ENCODE measurements at regions not wholly inside any gene's neighbourhood (a gene's known extent, or its start where the extent isn't known, plus 50 kb on each side); places are given as distances from the start of the nearest gene placed in this dataset.

DNA sequence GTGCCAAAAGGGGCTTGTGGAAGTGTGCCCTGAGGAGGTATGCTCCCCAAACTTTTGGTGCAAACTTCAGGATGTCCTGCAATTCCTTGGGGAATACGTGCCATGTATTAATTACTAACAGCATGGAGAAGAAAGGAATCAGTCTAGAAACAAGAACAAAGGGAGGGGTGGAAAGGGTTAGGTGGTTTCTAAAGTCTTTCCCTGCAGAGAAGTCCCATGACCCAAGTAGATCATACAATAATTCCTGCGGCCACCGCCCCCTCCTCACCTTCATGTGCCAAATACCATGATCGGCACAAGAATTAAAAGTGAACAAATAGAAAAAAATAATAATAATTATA lies 258.2 kb downstream of the PLPP3 start:
- DNase-seq (ENCODE audit: low read depth in 3 of 3, low spot score in 2 of 3) = no peak

DNA sequence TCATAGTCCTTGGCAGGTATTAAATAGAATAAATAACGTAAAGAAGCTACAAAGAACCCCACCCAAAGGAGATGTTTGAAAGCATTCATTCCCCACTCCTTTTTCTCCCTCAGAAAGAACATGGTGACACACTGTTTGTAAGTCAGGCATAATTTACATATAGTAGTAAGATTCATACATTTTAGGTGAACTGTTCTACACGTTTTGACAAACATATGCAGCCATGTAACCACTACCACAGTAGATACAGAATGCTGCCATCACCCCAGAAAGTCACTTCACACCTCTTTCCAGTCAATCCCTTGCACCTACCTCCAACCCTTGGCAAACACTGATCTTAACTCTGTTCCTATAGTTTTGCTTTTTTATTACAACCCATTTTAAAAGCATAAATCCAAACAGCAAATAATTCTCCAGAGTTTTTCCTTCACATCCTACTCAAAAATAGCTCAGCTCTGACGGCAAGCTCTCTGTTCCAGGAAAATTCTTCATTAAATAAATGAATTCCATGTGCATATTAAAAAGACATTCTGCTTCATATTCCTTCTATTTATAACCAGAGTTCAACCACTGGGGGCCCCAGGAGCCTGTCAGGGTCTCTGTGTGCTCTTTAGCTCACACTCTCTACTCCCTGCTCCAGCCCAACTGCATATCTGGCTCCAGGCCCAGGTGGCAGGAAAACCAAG lies 258.8 kb downstream of the PLPP3 start:
- no peak for DNase-seq (ENCODE audit: low read depth in 3 of 3, low spot score in 2 of 3)

DNA sequence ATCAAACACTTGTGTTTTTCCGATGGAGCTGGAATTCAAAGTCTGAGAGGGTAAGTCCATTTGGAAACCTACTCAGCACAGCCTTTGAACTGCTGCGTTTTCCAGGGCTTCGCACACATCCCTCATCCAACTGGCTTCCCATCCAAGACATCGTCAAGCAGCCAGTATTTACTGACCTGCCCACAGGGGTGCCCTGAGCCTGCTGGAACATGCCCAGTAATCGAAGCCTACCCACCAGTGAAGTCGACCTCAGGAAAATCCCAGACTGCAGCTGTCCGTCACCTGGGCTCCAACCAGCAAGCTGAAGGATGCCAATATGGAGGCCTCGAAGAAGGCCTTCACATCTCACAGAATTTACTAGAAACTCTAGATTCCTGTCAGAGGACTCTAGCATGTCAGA lies 261.6 kb downstream of the PLPP3 start:
- DNase-seq (ENCODE audit: low read depth in 3 of 3, low spot score in 2 of 3) = no peak

DNA sequence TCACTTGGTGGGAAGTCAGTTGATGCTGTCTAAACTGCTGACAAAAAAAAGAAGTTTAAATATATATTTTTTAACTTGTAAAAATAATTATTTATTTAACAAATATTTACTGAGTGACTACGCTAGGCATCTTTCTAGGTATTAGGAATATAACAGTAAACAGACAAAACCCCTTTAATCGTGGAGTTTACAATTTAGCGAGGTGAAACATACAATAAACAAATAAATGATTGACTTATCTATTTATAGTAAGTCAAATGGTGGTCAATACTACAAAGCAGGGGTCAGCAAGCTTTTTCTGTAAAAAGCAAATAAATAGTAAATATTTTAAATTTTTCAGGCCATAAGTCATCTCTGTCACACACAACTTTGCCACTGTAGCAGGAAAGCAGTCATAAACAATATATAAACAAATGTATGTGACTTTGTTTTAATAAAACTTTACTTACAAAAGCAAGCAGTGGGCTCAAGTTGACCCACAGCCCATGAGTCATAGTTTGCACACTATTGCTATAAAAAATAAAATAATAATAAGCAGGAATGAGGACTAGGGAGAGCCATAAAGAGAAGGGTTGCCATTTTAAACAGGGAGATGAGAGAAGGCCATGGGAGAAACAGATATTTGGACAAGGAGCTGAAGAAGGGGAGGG lies 263.9 kb downstream of the PLPP3 start:
- DNase-seq (ENCODE audit: low read depth in 3 of 3, low spot score in 2 of 3) = no peak

DNA sequence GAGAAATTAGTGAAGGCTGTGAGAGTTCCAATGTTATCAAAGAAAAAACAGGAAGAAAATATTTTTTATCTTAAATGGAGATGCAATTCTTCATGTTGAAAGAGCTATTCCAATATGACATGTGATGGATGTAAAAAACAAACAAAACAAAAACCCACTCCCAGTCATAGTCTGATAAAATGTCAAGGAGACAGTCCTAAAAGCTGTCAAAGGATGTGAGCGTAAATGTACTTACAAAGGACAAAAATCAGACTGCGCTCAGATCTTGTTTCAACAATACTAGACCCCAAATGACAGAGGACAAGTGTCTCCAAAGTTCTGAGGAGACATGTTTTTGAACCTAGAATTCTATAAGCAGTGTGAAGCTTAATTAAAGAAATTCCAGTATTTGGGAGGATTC lies 265.8 kb downstream of the PLPP3 start:
- DNase-seq (ENCODE audit: low read depth in 3 of 3, low spot score in 2 of 3) = no peak

DNA sequence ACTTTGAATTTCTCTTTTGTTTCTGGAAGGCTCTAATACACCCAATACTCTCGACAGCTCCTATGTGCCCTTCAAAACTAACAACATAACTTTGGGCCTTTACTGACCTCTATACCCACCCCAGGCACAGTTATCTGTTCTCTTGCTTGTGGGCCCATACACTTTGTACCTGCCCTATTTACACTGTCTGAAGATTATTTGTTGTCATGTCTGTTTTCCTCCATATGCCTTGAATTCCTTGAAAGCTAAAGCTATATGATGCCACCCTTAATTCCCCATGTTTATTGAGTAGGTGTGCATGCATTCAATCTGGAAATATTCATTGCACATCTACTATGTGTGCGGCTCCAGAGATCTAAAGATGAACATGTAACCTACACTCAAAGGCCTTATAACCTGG lies 267.6 kb downstream of the PLPP3 start:
- DNase-seq (ENCODE audit: low read depth in 3 of 3, low spot score in 2 of 3) = no peak

DNA sequence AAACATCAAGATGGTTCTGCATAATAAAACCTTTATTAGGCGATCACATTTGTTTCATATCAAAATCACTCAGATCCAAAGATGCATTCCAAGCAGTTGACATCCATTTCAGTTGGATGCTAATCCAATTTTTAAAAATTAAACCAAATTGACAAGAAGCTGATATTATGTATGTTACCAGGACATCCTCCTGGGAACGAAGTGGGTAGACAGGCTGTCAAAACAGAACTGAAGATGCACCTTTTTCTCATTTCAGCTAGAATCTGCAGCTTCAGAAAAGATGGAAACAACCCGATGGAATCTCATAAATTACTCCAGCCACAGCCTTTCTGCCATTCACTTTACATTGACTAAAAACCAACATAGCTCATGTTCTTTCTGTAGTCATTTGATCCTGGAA lies 268.4 kb downstream of the PLPP3 start:
- no peak for DNase-seq (ENCODE audit: low read depth in 3 of 3, low spot score in 2 of 3)

DNA sequence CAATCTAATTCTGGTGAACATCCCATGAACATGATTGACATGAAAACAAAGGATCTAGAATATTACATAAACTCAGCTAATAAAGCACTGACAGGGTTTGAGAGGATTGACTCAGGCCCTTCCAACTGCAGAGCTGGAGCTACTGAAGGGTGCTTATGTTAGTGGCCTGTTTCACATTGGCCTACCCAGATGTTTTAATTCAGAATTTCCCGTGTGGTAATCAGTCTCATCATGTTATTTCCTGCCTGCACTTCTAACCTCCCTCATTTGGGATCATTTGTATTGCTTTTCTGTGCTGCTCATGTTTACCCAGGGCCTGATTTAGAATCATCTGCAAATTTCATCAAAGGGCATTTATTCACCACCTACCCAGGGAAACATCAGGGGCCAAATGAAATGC lies 270.3 kb downstream of the PLPP3 start:
- DNase-seq (ENCODE audit: low read depth in 3 of 3, low spot score in 2 of 3) = no peak

DNA sequence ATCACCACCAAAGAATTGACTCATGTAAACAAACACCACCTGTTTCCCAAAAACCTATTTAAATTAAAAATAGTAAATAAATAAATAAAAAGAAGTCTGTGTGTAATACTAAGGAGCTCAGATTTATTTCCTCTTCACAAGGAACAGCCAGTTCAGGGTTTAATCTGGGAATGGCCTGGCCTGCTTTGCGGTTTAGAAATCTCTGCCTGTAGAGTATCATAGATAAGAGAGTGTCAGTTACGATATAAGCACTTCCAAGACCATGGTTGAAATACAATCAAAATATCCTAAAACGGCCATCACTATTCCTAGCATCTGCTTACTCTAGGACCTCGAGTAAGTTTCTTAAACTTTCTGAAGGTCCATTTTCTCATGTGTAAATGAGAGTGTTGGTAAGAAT lies 274.4 kb downstream of the PLPP3 start:
- no peak for DNase-seq (ENCODE audit: low read depth in 3 of 3, low spot score in 2 of 3)

DNA sequence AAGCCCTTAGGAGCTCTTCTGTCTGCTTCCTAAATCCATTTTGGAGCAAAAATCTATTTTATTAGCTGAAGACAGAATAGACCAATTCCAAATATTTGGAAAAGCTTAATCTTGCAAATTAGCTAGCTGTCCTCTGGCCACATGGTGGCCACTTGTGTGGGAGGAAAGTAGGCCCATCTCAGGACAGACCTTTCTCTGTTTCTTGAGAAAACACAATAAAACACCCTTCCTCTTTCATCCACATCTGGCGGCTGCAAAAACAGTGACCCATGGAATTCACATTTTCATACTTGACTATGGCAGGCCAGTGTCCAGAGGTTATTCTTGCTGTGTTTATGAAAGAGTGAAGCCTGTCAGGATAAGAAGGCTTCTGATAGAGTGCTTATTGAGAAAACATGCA lies 275.6 kb downstream of the PLPP3 start:
- DNase-seq (ENCODE audit: low read depth in 3 of 3, low spot score in 2 of 3) = no peak

DNA sequence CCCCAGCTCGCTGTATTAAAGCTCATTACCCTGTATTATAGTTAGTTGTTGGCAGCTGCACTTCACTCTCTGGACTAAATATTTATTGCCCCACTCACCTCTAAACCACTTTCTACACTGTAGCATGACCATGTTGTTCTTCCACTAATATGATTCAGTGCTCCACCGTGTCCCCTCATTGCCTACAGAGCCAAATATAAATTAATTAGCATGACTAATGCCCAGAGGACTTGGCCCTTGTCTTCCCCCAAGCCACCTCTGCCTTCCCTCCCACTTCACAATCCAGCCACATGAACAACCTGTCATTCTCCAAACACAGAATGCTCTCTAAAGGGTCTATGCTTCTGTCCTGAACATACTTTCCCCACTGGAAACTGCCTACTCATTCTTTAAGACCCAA lies 276.5 kb downstream of the PLPP3 start:
- DNase-seq (ENCODE audit: low read depth in 3 of 3, low spot score in 2 of 3) = no peak

DNA sequence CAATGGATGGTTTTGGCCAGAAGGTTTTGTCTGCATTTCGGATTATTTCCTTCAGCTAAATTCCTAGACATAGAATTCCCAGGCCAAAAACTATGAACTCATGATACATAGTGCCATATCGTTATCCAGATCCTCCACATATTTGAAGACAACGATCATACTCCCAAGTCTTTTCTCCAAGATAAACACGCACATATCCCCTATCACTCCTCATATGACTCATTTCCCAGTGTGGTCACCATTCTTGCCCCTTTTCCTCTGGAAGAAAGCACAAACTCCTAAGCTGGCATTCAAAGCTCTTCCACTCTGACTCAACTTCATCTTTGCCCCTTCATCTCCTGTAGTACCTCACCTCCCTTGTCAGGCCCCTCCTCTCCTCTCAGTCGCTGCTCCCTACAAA lies 277.6 kb downstream of the PLPP3 start:
- DNase-seq (ENCODE audit: low read depth in 3 of 3, low spot score in 2 of 3) = no peak

DNA sequence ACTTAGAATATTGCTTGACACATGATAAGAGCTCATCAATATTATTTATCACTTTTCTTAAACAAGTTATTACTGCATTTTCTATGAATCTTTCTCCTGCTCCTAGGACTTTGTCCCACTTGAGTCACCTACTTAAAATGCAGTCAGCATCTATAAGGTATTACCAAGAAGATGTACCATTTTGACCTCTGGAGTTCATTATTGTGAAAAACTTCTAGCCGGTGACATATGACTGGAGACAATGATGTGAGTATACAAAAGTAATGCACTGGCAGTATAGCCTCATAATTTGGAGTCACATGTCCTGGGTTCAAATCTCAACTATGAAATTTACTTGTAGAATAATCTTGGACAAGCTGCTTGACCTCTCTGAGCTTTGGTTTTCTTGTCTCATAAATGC lies 278.5 kb downstream of the PLPP3 start:
- no peak for DNase-seq (ENCODE audit: low read depth in 3 of 3, low spot score in 2 of 3)

DNA sequence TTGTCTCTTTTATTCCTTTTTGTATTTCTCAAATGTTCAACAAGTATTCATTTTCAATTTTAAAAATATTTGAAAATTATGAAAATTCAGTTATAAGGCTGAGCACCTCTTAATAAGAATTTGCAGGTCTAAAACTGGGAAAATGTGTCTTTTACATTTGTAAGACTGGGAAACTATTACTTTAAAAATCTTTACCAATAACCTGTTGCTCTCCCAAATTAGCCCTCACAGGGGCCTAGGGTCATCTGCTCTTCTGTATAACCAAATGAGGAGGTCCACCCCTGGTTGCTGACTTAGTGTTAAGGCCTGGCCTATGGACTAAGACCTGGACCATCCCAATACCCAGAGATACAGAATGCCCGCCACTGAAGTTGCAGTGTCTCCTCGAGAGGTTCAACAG lies 280.5 kb downstream of the PLPP3 start:
- no peak for DNase-seq (ENCODE audit: low read depth in 3 of 3, low spot score in 2 of 3)

DNA sequence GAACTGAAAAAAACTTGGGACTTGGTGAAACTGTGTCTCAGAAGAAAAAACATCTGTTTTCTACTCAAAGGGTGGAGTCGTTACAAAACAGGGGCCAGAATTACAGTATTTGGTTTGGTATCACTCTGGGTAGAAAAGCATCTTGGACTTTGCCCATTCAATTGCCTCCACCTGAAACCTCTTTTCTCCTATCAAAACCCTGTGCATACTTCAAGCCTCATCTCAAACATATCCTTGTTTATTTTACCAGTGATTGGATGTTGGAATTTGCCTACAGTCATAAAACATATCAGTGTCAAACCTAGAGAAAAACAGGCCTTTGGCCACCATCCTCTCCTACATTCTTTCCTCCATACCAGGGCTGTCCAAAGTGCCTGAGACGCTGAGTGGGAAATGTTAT lies 281.5 kb downstream of the PLPP3 start:
- DNase-seq (ENCODE audit: low read depth in 3 of 3, low spot score in 2 of 3) = no peak

DNA sequence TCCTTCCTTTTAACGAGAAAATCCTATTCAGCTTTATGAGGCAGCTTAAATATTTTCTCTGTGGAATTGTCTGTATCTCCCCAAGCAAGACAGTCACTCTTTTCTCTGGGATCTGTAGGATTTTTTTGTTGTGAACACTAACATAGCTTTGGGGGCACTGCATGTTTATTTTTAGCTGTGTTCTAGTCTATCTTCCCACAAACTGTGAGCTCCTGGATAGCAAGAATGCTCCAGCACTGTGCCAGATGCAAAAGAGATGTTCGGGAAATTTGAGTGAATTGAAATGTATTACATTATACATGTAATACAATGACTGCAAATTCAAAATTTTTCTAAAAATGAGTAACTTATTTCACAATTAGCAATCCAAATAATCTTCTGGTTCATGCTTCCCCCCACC lies 282.2 kb downstream of the PLPP3 start:
- no peak for DNase-seq (ENCODE audit: low read depth in 3 of 3, low spot score in 2 of 3)

DNA sequence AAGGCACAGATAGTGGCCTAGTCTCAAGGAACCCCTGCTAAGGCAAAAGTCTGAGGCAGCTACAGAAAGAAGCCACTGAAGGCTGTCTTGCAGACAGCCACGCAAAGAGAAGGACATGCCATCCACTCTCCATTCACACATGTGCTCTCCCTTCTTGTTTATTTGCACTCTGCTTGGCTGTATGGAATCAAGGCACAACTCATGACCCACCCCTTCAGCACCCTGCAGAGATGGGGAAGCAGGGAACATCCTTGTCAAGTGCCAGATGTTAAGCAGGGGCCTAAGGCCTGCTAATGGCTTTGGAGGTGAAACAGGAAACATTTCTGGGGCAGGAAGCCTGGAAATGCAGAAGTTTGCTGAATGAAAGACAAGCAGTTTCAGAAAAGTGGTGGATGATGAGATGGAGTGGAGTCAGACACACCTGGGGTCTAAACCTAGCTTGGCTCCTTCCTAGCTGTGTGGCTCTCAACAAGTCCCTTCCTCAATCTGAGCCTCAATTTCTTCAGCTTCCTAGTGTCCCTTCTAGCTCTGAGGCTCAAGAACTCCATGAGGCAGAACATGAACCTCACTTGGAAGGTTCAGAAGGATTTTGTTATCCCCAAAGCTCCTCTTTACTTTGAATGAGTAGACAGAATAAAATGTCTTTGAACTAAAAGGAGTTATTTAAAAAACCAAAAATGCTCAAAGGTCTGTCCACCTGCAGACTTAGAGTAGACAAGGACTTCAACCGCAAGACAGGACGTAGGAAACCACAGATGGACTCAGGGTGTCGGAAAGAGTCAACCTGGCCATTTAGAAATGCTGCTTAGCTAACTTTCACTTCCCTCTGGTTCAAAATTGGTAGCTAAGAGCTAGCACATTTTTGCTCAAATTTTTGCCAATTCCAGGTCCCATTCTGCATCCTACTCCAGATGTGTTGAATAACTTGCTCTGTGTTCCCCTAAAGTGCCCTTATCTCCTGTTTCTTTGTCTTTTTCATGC lies 283.1 kb downstream of the PLPP3 start:
- no peak for DNase-seq (ENCODE audit: low read depth in 3 of 3, low spot score in 2 of 3)

DNA sequence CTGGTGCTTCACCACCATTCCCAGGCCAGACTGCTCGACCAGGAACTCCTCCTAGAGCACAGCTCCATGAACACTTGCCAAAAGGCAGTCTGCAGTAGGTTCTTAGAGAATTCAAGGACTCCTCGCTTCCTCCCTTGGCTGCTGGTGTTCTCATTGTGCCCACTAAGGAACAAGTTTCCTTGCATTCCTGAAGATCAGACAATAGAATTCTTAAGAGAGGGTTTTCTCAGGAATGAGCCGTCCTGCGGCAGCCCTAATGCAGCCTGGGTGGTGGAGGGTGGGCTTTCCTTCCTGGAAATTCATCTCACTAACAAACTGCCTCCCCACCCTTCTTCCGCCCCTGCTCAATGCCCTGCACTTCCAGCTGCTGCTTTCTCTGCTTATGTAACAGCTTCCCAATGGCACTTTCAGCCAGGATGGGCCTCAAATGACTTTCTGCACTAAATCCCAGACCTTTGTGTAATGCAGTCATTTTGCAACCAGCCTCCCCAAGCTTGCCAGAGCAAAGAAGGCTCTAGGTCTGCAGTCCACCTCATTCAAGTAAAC lies 287.9 kb downstream of the PLPP3 start:
- DNase-seq (ENCODE audit: low read depth in 3 of 3, low spot score in 2 of 3) = no peak

DNA sequence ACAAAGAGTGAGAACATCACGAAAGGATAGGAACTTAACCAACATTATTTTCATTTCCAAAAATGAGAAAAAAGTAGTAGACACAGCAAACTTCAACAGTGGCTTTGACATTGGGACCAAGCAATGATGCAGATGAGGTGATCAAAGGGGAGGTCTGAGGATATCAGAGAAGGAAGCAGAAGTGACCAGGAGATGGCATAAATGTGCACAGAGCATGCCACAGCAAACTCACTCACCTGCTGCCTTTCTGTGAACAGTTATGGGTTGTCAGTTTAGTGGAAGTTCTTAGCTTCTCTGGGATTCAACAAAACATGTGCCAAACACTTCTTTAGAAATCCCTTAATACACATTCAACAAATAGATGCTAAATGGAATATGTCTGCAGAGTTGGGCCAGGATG lies 290.1 kb downstream of the PLPP3 start:
- no peak for DNase-seq (ENCODE audit: low read depth in 3 of 3, low spot score in 2 of 3)

DNA sequence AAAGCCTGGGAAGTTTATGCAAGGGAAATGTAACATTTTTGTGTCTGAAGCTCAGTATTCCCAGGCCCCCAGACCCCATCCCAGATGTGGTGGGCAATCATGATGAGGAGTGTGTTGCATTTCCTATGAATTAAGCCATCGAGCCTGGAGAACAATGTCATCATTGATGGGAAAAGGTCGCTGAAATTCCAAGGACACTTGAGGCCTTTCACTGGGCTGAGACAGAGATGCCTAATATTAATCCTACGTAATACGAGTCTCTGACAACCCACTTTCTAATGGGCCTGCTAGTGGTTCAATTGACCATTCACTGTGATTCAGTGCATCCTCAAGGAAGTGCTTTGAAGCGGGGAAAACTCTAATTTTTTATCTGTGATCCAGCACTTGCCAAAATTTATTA lies 291.6 kb downstream of the PLPP3 start:
- no peak for DNase-seq (ENCODE audit: low read depth in 3 of 3, low spot score in 2 of 3)

DNA sequence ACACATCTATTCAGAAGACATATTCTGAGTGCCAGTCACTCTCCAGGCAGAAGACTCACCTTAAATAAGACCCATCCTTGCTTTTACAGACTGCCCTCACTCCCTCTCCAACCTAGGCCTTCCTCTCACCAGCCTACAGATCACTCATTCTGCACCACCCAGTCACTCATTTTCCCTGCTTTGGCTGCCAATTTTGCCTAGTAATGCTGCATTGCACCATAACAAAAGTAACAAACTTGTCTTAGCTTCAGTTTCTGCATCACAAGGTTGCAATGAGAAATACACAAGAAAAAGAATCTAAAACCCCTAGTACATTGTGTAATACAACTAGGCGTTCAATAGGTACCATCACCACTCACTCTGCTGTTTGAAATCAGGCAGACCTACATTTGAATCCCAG lies 292.4 kb downstream of the PLPP3 start:
- DNase-seq (ENCODE audit: low read depth in 3 of 3, low spot score in 2 of 3) = no peak

DNA sequence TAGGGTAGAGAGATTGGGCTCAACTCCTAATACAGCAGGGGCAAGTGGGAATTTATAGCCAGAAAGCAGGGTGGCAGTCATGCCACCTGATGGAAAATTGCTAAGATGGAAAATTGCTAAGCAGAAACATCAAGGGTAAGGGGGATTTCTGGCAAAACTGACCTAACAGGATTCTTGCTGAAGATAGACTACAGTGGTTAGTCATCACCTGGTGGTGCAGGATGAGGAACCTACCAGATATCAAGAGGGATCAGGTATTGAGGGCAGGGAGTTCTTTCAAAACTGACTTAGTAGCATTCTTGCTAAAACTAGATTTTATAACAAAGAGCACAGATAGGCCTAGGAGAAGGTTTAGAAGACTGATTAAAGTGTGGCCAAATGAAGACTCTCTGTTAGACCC lies 292.9 kb downstream of the PLPP3 start:
- no peak for DNase-seq (ENCODE audit: low read depth in 3 of 3, low spot score in 2 of 3)

Measured in right renal cortex interstitium (tissue), 3 donors.